Ovary (tissue), 3 donors: ENCODE measurements at regions not wholly inside any gene's neighbourhood (a gene's known extent, or its start where the extent isn't known, plus 50 kb on each side); places are given as distances from the start of the nearest gene placed in this dataset.

Source experiments
- CTCF ChIP-seq, 3 donors: fragments of 450-650 bp in 2 of 3; fragments of 200-600 bp in 1 of 3; IDR thresholded peaks; one replicate each; pipeline versions ENCODE4 v1.5.1 to v1.8.0; 2016 to 2022; ENCODE audit warnings: antibody characterized with exemption in 3 of 3, mild to moderate bottlenecking in 1 of 3
- EP300 ChIP-seq: sonication (generic); formaldehyde crosslinking; IDR thresholded peaks from one replicate; pipeline ENCODE4 v1.6.1; 2017; ENCODE audit warnings: antibody characterized with exemption
- donor health status: DM: no; HTN: no; CAD: no.

- TF ChIP-seq CTCF (IDR thresholded peaks at IDR 0.05) (no peak), EP300 (no peak)
These were observed 356.3 kb downstream of the ZEB2 start for GRCh38 chr2:144163592-144163991.
